ENCODE measurements at regions not wholly inside any gene's neighbourhood (a gene's known extent, or its start where the extent isn't known, plus 50 kb on each side); places are given as distances from the start of the nearest gene placed in this dataset.

DNA sequence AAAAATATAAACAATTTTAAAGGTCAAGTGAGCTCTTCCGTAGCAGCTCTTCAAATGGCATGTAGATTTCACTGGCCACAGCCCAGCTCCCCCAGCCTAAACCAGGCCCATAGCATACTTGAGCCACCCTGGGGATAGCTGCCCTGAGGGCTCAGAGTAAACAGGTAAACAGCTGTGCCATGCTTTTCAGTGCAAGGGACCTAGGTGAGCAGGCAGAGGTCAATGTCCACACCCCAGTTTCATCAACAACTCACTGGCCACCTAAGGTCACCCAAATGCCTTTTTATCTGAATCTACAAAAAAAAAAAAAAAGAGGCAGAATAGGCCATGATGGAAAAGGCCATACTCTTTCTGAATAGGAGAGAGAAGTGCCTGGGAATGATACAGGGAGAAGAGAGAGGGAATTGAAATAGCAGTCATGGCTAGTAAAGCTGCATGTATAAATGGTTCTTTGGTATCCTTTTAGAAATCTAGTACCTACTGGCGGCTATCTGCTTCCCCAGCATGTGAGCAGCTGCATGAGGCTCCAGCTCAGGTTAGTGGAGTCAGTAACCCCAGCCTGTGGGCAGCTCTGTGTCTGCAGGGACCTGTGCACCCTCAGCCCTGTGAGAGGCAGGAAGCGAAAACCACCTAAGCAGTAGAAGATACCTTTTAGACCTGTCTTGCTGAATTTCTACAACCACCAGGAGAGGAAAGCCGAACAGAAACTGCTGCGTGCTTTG lies 77.0 kb downstream of the FOXA2 start:
- Histone ChIP-seq H3K36me3 (ENCODE audit: control insufficient read depth in 2 of 4, insufficient read depth in 4 of 4, low read length in 3 of 4) (no peaks in the 10 kb centered on the region), H2BK5ac (ENCODE audit: low read depth, low read length) (no peak overlapping the region), H2BK20ac (ENCODE audit: low read length) (no peak overlapping the region), H2BK12ac (ENCODE audit: low read depth, low read length) (no peak overlapping the region), H3K23ac (ENCODE audit: insufficient read length) (no peak overlapping the region), H3K4me2 (ENCODE audit: insufficient read depth in 1 of 2, low read depth in 2 of 2, low read length in 2 of 2) (no peak overlapping the region), H3K18ac (ENCODE audit: extremely low read depth, low read length) (no peak overlapping the region), H4K20me1 (replicated peaks in 1 of 2; ENCODE audit: control insufficient read depth in 1 of 2, insufficient read depth in 2 of 2, low read length in 2 of 2) (no peaks in the 10 kb centered on the region), H2BK120ac (replicated peaks; ENCODE audit: low read depth, low read length) (no peak overlapping the region), H3K4ac (replicated peaks; ENCODE audit: insufficient read length, low read depth, low read length) (no peak overlapping the region), H3K23me2 (ENCODE audit: low read depth, low read length) (no peaks in the 10 kb centered on the region), H3K27ac (ENCODE audit: low read depth, low read length) (no peak overlapping the region), H2AFZ (ENCODE audit: low read length) (no peak overlapping the region), H3K4me3 (ENCODE audit: extremely low read depth in 1 of 4, insufficient read depth in 2 of 4, low read depth in 3 of 4, low read length in 4 of 4) (no peak overlapping the region), H3K79me1 (ENCODE audit: low read depth, low read length) (no peaks in the 10 kb centered on the region), H2AK5ac (ENCODE audit: low read depth, low read length) (no peak overlapping the region), H4K91ac (replicated peaks; ENCODE audit: insufficient read length, low read length) (no peak overlapping the region), H4K8ac (ENCODE audit: extremely low read depth, insufficient read depth, low read length) (no peak overlapping the region), H4K5ac (ENCODE audit: insufficient read length, low read depth, low read length) (no peak overlapping the region), H3K27me3 (replicated peaks in 1 of 4; ENCODE audit: control insufficient read depth in 3 of 4, extremely low read depth in 1 of 4, insufficient read depth in 3 of 4, low read length in 3 of 4) (no peaks in the 10 kb centered on the region), H3K56ac (replicated peaks; ENCODE audit: insufficient read length, low read depth, low read length) (no peak overlapping the region), H3K14ac (ENCODE audit: insufficient read length) (no peak overlapping the region), H2BK15ac (ENCODE audit: low read length) (no peak overlapping the region), H3K9me3 (ENCODE audit: insufficient read depth in 2 of 2, low read depth in 1 of 2, low read length in 1 of 2) (no peaks in the 10 kb centered on the region), H3K9ac (replicated peaks in 1 of 4; ENCODE audit: extremely low read depth in 1 of 4, low read depth in 3 of 4, low read length in 3 of 4) (no peak overlapping the region), H3K79me2 (ENCODE audit: control insufficient read depth in 1 of 2, insufficient read depth in 2 of 2, low read length in 2 of 2) (no peaks in the 10 kb centered on the region), H3K4me1 (replicated peaks in 1 of 4; ENCODE audit: control insufficient read depth in 3 of 4, insufficient read depth in 4 of 4, low read length in 3 of 4) (no peaks in the 10 kb centered on the region; a peak in 1 of 7 replicates)
- ChIA-PET POLR2A (ENCODE audit: partially characterized antibody) (no interaction called here), CTCF (ENCODE audit: partially characterized antibody) (interaction anchor here (0.7 to 2.5 kb wide), 8 partner anchors 10 to 80 kb away, joined by 3 to 8 read pairs (median 5); no protein-coding TSS in a partner anchor)
- FAIRE-seq: no peak
- TF ChIP-seq KDM4A (IDR thresholded peaks at IDR 0.05; ENCODE audit: low read depth, low read length, severe bottlenecking) (no peak), SIRT6 (IDR thresholded peaks at IDR 0.05; ENCODE audit: low read length) (no peak), SAP30 (IDR thresholded peaks at IDR 0.05; ENCODE audit: insufficient read depth, insufficient replicate concordance, low read length) (no peak), RBBP5 (IDR thresholded peaks at IDR 0.05; ENCODE audit: borderline replicate concordance, low read depth, low read length) (no peak), ATF2 (IDR thresholded peaks at IDR 0.05; ENCODE audit: low read length) (no peak), CHD2 (IDR thresholded peaks at IDR 0.05; ENCODE audit: low read length) (no peak), CTBP2 (IDR thresholded peaks at IDR 0.05; ENCODE audit: borderline replicate concordance, insufficient read depth, insufficient read length, low read length) (no peak)
- DNase-seq (ENCODE audit: low read depth in 1 of 2, low spot score in 2 of 2): no peak
- WGBS, 2 experiments (ENCODE audit: extremely low coverage in 1 of 2, insufficient coverage in 1 of 2, insufficient read length in 1 of 2, insufficient replicate concordance in 2 of 2, low coverage in 1 of 2, low lambda C conversion rate in 2 of 2, missing lambda C conversion rate in 1 of 2): 90% methylated on average over 5 of the region's 5 CpGs; no CpG with 5 or more reads in 1 of the 2 experiments

Data from H1 (cell line).